GM12891 (cell line): ENCODE measurements at regions not wholly inside any gene's neighbourhood (a gene's known extent, or its start where the extent isn't known, plus 50 kb on each side); places are given as distances from the start of the nearest gene placed in this dataset.

Source experiments
- POLR2A ChIP-seq: IDR thresholded peaks from 2 replicates; pipeline ENCODE4 v1.6.1; 2011; ENCODE audit warnings: low read depth, low read length, control low read depth
- POLR2AphosphoS5 ChIP-seq: IDR thresholded peaks from 2 replicates; pipeline ENCODE4 v1.6.1; 2011; ENCODE audit warnings: low read depth, low read length, control low read depth

- no peak for TF ChIP-seq POLR2AphosphoS5
- no peak for TF ChIP-seq POLR2A
Observed at GRCh38 chr1:189623336-189623735, 854.3 kb downstream of the BRINP3 start.
